HG02571 (cell line): ENCODE measurements at regions not wholly inside any gene's neighbourhood (a gene's known extent, or its start where the extent isn't known, plus 50 kb on each side); places are given as distances from the start of the nearest gene placed in this dataset.

Source experiments
- ATAC-seq: cut with Tn5 transposase; IDR thresholded peaks from one replicate; pipeline ENCODE4 v1.9.1; 2021; ENCODE audit warnings: mild to moderate bottlenecking, moderate library complexity; ENCODE audit not compliant: unreplicated experiment

GRCh38 chr22:47782328-47783075 lies 1020.1 kb downstream of the TBC1D22A start:
- ATAC-seq, result no peak

- ATAC-seq, result no peak
Measured at GRCh38 chr22:47781427-47782111, 1019.1 kb downstream of the TBC1D22A start.

GRCh38 chr22:47781024-47781423 lies 1018.6 kb downstream of the TBC1D22A start:
- ATAC-seq, result no peak

GRCh38 chr22:47780281-47780875 lies 1017.9 kb downstream of the TBC1D22A start:
- ATAC-seq, result no peak

GRCh38 chr22:47779474-47779873 lies 1017.0 kb downstream of the TBC1D22A start:
- ATAC-seq, result no peak

- no peak for ATAC-seq
Measured at GRCh38 chr22:47778160-47778658, 1015.8 kb downstream of the TBC1D22A start.

GRCh38 chr22:47777426-47777825 lies 1015.0 kb downstream of the TBC1D22A start:
- no peak for ATAC-seq

GRCh38 chr22:47776329-47776728 lies 1013.9 kb downstream of the TBC1D22A start:
- ATAC-seq, result no peak

- ATAC-seq, result no peak
Measured at GRCh38 chr22:47775686-47776085, 1013.2 kb downstream of the TBC1D22A start.

- ATAC-seq, result no peak
Measured at GRCh38 chr22:47775191-47775590, 1012.7 kb downstream of the TBC1D22A start.

GRCh38 chr22:47773635-47774034 lies 1011.2 kb downstream of the TBC1D22A start:
- ATAC-seq, result no peak

- no peak for ATAC-seq
Measured at GRCh38 chr22:47772864-47773263, 1010.4 kb downstream of the TBC1D22A start.

GRCh38 chr22:47769652-47770051 lies 1007.2 kb downstream of the TBC1D22A start:
- no peak for ATAC-seq

- ATAC-seq, result no peak
Measured at GRCh38 chr22:47768027-47768426, 1005.6 kb downstream of the TBC1D22A start.

GRCh38 chr22:47767403-47767802 lies 1005.0 kb downstream of the TBC1D22A start:
- ATAC-seq, result no peak

- ATAC-seq, result no peak
Measured at GRCh38 chr22:47765757-47766156, 1003.3 kb downstream of the TBC1D22A start.

GRCh38 chr22:47762141-47762540 lies 999.7 kb downstream of the TBC1D22A start:
- ATAC-seq, result no peak

- ATAC-seq, result no peak
Measured at GRCh38 chr22:47759909-47760308, 997.5 kb downstream of the TBC1D22A start.

- ATAC-seq, result no peak
Measured at GRCh38 chr22:47757741-47758140, 995.3 kb downstream of the TBC1D22A start.

GRCh38 chr22:47750086-47750485 lies 987.6 kb downstream of the TBC1D22A start:
- ATAC-seq, result no peak

GRCh38 chr22:47748957-47749356 lies 986.5 kb downstream of the TBC1D22A start:
- no peak for ATAC-seq

GRCh38 chr22:47748271-47748670 lies 985.8 kb downstream of the TBC1D22A start:
- ATAC-seq, result no peak
